SKM-1 (cell line): ENCODE measurements at regions not wholly inside any gene's neighbourhood (a gene's known extent, or its start where the extent isn't known, plus 50 kb on each side); places are given as distances from the start of the nearest gene placed in this dataset.

ENCODE experiments used
- DNase-seq: peaks from one replicate; lab custom pipeline; 2025; ENCODE audit not compliant: unreplicated experiment; lab: John Stamatoyannopoulos, UW

DNA sequence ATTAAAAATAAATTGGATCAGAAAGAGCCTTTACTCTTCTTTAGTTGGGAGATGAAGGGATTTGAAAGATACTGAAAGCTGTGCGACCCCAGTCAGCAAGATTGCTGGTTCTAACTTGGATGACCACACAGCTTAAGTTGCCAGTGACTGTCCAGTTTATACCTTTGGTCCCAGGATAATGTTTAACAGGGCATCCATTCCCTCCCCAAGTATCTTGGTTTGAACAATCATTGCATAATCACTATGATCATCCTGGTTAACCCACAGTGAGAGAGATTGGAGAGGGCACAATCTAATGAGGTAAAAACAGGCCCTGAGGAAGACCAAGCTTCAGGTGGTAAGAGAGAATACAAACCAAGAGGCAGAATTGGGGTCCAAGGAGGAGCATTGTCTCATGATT is 798.3 kb downstream of the MAFB start:
- DNase-seq, result no peak

DNA sequence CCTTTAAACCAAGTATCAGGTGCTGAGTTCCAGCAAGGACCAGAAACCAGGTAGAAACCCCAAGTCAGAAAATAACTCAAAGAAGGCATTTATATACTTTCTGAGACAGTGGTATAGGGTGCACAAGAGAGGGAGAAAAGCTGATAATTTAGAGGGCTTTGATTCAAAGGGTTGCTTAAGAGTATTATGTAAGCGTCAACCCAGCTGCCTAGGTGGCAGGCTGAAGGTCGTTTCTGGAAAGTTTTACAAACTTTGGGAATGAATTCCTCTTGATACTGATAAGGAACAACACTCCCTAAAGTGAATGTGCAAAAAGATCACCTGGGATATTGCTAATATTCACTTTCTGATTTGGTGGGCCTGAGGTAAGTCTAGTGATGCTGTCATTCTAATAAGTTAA is 800.7 kb downstream of the MAFB start:
- DNase-seq, result no peak

DNA sequence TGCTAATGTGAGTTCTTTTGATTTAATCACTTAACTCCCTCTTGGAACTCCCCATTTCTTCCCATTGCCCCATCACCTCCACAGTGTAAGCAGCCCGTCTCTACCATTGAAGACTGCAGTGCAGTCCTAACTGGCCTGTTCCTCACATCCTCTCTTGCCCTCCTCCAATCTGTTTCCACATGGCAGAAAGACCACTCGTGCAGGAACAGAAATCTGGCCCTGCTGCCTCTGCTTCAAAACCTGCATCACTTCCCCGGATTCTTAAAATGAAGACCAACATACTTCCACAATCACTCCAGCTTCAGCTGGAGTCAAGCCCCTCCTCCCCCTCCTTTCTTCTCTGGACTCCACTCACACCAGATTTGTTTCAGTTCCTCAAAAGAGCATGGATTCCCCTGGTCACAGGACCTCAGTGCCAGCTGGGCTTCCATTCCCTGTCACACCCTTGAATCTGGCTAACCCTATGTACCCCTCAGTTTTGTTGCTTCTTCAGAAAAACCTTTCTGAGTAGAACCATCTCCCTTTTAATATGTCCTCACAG is 802.3 kb downstream of the MAFB start:
- DNase-seq, result no peak

DNA sequence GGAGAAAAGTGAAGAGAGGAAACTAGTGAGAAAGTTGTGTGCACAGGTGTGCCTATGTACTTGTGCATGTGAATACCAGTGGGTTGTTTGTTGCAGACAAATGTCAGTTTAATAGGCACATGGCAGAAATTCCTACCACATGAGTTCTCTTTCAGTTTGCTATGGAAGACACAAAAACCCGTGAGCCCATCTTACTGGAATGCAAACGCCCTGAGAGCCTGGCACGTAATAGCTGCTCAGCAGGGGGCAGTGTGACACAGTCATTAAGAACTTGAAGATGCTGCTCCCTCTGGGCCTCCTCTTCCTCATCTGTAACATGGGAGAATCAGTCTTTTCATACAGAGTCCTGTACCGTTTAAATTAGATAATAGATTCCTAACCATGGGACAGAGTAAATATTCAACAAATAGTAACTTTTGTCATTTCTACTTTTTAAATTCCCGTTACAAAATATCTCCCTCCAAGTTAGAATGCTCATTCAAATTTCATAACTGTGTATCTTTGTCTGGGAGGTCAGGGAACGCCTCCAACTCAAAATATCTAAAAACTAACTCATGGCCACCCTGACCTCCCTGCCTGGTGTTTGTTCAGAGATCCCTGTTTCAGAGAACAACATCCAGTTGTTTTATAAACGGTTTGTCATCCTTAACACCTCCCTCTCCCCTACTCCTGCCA is 802.9 kb downstream of the MAFB start:
- DNase-seq, result peak; percentile 31

DNA sequence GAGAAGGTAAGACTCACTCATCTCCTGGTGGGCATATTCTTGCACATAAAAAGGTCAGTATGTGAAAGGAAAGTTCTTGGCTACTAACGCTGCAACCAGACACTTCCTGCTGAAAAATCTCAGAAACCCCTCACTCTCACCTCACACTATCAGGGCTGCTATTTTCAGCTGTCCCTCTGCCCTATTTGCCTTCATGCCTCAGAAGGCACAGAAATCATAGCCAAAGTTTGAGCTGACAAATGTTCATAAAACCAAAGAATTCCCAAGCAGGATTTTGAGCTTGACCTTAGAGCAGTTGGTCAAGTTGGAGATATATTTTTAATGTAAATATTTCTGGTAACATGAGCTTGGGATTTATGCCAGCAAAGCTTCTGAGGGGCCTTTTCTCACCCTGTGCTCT is 806.2 kb downstream of the MAFB start:
- DNase-seq, result no peak

DNA sequence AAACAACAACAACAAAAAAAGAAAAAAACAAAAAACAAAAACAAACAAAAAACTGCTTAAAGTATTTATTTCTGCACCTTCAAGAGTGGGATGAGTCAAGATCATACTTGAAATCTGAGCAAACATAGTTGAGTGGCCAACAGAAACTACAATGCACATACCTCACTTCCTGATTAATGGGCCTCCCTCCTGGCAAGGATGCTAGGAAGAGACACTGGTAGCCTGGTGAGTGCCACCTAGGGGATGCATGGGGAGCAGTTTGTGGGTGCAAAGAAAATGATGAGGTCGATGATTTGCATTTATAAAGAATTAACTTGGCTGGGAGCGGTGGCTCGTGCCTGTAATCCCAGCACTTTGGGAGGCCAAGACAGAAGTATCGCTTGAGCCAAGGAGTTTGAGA is 808.1 kb downstream of the MAFB start:
- no peak for DNase-seq

DNA sequence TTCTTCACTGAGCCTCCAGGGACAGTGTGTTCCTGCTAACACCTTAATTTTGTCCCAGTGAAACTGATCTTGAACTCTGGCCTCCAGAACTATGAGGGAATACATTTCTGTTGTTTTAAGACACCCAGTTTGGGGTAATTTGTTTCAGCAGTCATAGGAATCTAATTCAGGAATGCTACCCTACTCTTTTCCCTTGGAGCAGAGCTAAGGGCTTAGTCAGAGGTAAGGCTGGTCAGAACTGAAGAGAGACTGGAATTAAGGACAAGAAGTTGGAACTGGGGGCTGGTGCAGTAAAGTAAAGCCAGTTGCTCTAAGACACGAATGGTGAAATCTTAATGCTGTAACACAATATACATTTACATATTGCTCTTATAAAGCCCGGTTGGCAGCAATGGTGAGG is 809.7 kb downstream of the MAFB start:
- DNase-seq, result no peak

DNA sequence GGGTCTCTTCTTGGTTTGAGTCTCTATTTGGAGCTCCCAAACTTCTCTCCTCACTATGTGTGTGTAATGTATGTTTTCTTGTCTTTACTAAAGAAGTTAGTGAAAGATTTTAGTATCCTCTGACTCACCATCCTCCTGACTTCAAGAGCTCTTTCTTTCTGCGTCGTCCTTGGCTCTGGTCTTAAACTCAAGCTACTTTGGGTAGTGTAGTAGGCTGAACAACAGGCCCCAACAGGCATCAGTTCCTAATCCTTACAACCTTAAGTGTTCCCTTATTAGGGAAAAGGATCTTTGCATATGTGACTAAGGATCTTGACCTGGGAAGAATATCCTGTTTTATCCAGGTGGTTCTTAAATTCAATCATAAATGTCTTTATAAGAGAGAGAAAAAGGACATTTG is 810.2 kb downstream of the MAFB start:
- DNase-seq, result no peak

DNA sequence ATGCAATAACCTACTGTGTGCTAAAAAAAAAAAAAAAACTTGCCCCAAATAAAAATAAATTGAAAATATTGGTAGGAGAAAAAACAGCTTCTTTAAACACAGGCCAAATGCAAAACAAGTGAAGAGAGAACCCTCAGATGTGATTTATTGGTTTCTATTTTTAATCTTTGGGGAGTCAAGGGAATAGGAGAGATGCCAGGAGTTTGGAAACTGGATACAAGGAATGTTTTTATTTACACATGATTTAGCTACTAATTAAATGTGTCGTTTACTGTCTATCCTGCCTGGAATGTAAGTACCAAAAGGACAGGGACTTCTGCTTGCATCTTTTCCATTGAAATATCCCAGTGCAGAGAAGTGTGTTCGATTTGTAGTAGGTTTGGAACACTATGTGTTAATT is 810.7 kb downstream of the MAFB start:
- no peak for DNase-seq

DNA sequence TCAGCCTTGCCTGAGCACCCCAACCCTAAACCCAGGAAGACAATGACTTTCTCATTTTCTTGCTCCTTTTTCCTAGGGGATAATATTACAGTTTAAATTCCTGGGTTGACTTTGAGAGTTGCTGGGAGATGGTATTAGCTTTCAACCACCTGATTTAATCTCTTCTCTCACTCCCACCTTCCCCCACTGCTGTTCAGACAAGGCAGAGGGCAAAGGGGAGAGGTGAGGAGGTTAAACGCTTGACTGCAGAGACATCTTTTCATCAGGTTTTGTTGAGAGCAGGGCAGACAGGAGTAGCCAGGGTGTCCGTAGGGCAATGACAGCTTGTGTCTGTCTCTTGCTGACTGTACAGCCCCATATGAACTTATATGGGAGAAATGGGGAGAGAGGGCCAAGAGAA is 811.2 kb downstream of the MAFB start:
- DNase-seq, result no peak

DNA sequence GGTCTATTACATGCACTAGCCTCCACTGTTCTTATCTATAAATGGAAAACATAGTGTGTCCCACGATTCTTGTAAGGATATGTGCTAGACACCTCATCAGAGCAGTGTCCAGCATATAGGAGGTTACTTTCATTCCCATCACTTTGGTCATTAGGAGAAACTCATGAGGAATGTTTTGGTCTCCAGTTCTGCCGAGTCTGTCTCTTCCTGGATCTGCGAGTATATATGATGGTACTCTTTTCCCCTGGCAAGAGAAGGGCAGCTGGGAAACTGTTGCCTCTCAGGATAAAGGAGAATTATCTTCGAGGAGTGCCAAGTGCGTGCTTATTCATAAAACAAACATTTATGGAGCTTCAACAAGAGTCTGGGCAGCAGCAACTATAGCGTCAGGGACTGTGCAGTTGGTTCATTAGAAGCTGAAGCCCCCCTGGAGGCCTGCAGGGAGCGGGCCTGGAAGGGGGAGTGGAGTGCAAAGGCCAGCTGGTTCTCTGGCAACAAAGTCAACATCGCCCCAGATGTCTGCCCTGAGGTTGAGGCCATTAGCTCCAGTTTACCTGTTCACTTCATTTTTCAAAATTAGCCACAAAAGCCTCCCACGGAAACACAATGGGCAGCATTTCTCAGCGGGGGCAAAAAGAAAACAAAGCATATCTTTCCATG is 811.9 kb downstream of the MAFB start:
- no peak for DNase-seq

DNA sequence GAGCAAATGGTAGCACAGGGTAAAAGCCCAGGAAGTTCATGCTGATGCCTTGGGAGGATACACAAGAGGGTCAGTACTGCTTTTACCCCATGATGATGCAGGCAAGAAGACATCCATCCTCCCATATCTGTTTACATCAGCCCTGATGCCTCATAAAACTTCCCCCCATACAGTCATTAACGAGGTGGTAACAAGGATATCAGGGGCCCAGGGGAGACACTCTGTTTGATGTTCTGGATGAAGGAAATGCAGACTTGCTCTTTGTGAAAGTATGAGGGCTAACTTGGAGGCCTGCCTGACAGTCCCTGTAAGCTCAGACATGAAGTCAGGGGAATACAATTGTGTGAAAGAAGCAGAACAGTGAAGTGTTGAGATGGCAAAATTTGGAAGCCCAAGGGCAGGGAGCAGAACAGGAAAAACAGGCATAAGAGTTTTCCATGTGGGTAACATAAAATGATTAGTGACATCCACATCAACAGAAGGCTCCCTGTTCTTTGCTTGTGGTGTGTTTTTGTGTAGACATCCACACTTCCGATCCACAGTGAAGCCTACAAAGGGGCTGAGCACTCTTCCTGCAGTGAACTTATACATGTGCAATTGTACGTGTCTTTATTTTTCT is 813.4 kb downstream of the MAFB start:
- DNase-seq, result no peak

DNA sequence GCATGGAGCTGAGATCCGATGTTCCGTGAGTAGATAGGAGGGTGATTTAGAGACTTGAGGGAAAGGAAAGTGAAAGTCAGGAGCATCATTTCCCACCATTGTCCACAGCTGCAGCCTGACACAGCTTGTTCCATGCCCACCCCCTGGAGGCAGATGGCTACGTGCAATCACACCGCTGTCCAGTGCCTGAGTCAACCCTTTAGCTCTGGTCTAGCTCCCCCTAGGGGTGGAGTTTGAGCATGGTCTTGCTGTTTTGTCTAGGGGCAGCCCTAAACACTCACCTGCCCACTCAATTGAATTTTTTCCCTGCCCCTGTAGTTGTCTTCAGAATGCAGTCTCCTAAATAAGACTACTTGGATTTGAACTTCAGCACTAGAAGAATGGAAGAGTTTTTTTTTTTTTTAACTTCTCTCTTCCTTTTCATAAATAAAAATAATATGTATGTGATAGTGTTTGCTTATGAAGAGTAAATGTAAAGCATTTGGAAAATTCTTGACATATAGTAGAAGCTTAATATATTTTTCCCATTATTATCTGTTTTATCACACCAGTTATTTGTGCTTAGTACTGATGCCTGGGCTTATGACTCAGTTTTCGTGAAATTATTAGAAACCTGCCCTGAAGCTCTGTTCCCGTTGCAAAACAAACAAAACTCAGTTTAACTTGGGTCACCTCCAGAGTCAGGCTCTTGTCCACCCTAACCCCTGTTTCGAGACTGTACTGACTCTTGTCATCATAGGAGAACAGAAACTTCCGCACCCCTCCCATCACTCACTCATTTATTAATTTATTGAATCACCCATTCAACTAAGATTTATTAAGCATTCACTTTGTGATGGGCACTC is 814.8 kb downstream of the MAFB start:
- peak; percentile 17 for DNase-seq

DNA sequence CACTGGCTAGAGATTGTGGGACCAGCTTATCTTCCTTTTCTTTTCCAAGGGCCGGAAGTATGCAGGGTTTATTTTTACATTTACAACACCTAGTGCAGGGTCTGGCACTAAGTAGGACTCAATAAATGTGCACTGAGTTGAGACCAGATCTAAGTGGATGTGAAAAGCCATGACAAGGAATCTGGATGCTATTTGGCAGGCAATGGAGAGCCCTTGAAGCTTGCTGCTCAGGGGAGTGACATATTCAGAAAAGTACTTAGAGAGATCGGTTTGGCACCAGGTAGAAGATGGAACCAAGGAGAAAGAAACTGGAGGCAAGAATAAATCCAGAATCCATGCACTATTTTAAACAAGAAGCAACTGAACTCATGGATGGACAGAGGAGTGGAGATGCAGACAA is 815.8 kb downstream of the MAFB start:
- DNase-seq, result no peak

DNA sequence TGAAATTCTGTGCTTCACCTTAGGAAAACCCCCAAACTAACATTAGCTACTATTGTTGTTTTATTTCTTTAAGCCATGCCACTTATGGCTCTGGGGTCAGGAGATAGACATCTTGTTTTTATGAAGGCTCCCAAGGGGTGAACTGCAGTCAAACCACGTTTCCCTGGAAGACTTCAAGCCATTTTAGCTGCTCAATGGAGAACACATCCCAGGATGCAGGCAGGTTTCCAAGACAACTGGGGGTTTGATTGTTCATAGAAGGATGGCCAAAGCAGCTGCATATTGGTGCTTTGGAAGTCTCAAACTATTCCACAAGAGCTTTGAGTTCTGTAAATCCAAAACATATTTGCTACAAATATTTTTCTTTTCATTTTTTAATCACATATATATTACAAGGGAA is 818.0 kb downstream of the MAFB start:
- DNase-seq, result no peak

DNA sequence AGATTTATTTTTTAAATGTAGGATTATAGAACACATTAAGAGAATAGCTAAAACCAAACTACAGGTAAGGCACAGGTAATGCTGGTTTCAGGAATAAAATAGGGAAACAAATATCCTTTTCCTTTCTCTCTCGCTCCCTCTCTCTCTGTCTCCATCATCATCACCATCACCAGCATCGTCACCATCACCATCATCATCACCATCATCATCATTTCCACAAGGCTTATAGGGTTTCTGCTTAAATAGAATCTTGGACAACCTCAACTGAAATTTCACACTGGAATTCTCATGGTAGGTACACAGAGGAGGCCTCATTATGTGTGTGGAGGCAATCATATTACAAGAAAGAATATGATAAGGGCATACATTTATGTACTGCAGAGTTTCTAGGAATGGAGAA is 823.6 kb downstream of the MAFB start:
- DNase-seq, result no peak

DNA sequence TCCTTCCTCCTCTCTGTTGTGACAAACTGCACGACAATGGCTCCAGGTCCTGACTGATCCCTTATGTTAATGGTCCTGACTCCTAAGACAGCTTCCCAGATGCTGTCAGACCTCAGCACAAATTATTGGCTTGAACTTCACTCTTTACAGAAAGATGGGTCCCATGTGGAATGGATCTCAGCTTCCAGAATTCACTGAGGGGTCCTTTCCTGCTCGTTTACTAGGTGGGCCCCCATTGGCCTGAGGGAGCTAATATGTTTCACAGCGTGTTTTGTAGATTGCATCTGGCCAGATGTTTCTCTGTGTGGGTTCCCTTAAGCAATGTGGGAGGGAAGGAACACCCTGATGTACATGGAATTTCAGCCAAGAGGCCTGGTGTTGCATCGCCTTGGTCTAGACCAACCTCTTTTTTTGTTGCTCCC is 826.6 kb downstream of the MAFB start:
- DNase-seq, result no peak

DNA sequence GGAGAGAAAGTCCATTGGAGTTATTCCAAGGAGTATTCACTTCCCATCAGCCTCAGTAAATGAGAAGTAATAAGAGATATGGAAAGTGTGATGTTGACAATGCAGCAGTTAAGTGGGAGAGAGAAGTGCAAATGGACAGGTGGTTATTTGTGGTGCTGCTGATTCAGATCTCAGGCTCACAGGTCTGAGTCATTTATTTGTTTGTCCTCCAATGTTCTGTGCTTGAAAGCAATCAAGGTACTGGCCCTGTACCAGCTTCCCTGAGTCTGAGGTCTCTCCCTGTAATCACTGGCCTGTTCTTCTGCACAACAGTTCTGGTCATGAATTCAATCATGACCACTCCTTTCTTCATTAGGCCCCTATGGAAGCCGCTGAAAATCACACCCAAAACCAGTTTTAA is 827.7 kb downstream of the MAFB start:
- DNase-seq, result no peak

DNA sequence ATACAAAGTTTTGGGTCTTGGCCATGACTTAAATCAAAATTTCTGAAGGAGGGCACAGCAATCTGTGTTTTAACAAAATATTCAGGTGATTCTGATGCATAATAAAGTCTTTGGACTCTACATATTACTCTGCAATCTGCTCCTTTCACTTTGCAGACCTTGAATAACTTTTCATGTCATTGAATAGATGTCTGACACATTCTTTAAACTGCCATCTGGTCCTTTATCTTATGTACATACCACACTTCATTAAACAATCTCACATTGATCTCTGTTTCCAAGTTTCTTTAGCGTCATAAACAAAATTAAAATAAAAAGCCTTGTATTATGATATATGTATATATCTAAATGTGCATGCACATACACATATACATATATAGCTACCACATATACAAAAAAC is 831.2 kb downstream of the MAFB start:
- no peak for DNase-seq

DNA sequence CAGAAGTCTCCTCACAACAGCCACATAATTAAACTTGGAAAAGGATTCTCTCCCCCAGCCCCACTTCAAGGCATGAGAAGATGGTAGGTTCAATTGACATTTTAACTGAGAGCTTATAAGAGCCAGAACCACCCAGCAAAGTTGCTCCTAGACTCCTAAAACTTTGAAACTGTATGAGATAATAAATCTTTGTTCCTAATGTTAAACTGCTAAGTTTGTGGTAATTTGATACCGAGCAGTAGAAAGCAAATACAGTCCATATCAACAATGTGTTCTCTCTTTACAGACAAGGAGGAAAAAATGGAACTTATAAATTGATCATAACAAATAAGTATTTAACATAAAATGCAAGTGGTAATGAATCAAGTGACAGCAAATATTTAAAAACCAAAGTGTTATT is 831.8 kb downstream of the MAFB start:
- no peak for DNase-seq

DNA sequence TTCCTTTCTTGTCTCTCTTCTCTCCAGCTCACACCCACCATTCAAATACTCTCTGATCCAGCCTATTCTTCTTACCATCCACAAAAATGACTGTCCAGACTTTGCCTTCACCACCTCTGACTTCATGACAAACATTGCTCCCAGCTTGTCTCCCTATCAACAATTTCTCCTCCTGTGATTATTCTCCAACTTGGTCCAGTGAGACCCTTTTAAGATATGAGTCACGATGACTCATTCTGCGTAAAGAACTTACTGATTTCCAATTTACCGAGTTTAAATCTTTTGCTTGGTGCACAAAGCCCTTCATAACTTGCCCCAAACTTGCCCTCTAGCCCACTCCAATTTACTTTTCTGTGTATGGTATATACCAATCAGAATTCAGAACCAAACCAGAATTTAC is 833.2 kb downstream of the MAFB start:
- no peak for DNase-seq

DNA sequence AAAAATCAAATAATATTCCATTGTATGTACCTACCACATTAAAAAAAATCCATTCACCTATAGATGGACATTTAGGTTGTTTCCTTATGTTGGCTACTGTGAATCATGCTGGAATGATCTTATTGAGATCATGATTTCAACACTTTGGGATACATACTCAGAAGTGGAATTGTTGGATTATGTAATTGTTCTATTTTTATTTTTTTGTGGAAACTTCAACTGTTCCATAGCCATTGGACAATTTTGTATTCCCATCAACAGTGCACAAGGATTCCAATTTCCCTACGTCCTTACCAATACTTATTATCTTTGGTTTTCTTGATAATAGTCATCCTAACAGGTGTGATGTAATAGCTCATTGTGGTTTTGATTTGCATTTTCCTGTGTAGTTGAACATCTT is 834.0 kb downstream of the MAFB start:
- DNase-seq, result no peak
